ENCODE measurements at regions not wholly inside any gene's neighbourhood (a gene's known extent, or its start where the extent isn't known, plus 50 kb on each side); places are given as distances from the start of the nearest gene placed in this dataset.

- intact Hi-C loops (cut with DNase I) = no loop called here
- H3K27me3 ChIP-seq = no peaks in the 10 kb centered on the region
- H3K4me1 ChIP-seq = peaks cover 4 to 12% of the 10 kb centered on the region in 2 donors
- no peaks in the 10 kb centered on the region for H3K9me3 ChIP-seq
- no peak overlapping the region for H3K4me3 ChIP-seq
- no peak overlapping the region for H3K27ac ChIP-seq
- no peak for TF ChIP-seq CTCF (IDR thresholded peaks at IDR 0.05)
- H3K36me3 ChIP-seq = no peaks in the 10 kb centered on the region
- no peak for DNase-seq (ENCODE audit: low spot score in 2 of 2)
Observed at GRCh38 chr13:73958657-73959397, 175.4 kb downstream of the KLF12 start.

- DNase-seq (ENCODE audit: low spot score in 2 of 2) = no peak
- no peaks in the 10 kb centered on the region for H3K36me3 ChIP-seq
- H3K27me3 ChIP-seq = no peaks in the 10 kb centered on the region
- intact Hi-C loops (cut with DNase I) = no loop called here
- H3K4me3 ChIP-seq = no peak overlapping the region
- no peak overlapping the region for H3K27ac ChIP-seq
- TF ChIP-seq CTCF (IDR thresholded peaks at IDR 0.05) = no peak
- no peaks in the 10 kb centered on the region for H3K9me3 ChIP-seq
- H3K4me1 ChIP-seq = peaks cover 4 to 12% of the 10 kb centered on the region in 2 donors
Observed at GRCh38 chr13:73957889-73958288, 176.3 kb downstream of the KLF12 start.

- H3K36me3 ChIP-seq = no peaks in the 10 kb centered on the region
Observed at GRCh38 chr13:73956795-73957408, 177.3 kb downstream of the KLF12 start.

GRCh38 chr13:73955977-73956500 is 178.2 kb downstream of the KLF12 start:
- H3K4me3 ChIP-seq = no peak overlapping the region
- H3K27me3 ChIP-seq = no peaks in the 10 kb centered on the region
- no peaks in the 10 kb centered on the region for H3K36me3 ChIP-seq
- no peak for TF ChIP-seq CTCF (IDR thresholded peaks at IDR 0.05)
- intact Hi-C loops (cut with DNase I) = no loop called here
- DNase-seq (ENCODE audit: low spot score in 2 of 2) = no peak
- no peaks in the 10 kb centered on the region for H3K9me3 ChIP-seq
- H3K27ac ChIP-seq = no peak overlapping the region
- H3K4me1 ChIP-seq = peaks cover 4 to 5% of the 10 kb centered on the region in 2 donors

More at GRCh38 chr13:73956795-73957408, 177.3 kb downstream of the KLF12 start:
- no peak for DNase-seq (ENCODE audit: low spot score in 2 of 2)
- H3K9me3 ChIP-seq = no peaks in the 10 kb centered on the region
- H3K4me1 ChIP-seq = peaks cover 4 to 12% of the 10 kb centered on the region in 2 donors
- no peak for TF ChIP-seq CTCF (IDR thresholded peaks at IDR 0.05)
- H3K27me3 ChIP-seq = no peaks in the 10 kb centered on the region
- no peak overlapping the region for H3K4me3 ChIP-seq
- H3K27ac ChIP-seq = no peak overlapping the region
- intact Hi-C loops (cut with DNase I) = no loop called here

GRCh38 chr13:73954808-73955207 is 179.4 kb downstream of the KLF12 start:
- Histone ChIP-seq H3K4me3 (no peak overlapping the region), H3K27me3 (no peaks in the 10 kb centered on the region), H3K27ac (no peak overlapping the region), H3K36me3 (no peaks in the 10 kb centered on the region), H3K4me1 (peaks cover 3 to 4% of the 10 kb centered on the region in 2 donors), H3K9me3 (no peaks in the 10 kb centered on the region)
- intact Hi-C loops (cut with DNase I) = no loop called here
- TF ChIP-seq CTCF (IDR thresholded peaks at IDR 0.05) = no peak
- no peak for DNase-seq (ENCODE audit: low spot score in 2 of 2)
